Mucosa of stomach (tissue), 1 donor: ENCODE measurements at regions not wholly inside any gene's neighbourhood (a gene's known extent, or its start where the extent isn't known, plus 50 kb on each side); places are given as distances from the start of the nearest gene placed in this dataset.

Source experiments
- H3K27me3 ChIP-seq: one replicate; pipeline ENCODE4 v1.7.0; 2013; ENCODE audit warnings: mild to moderate bottlenecking, low read length; ENCODE audit not compliant: control insufficient read depth, insufficient read depth
- H3K36me3 ChIP-seq: one replicate; pipeline ENCODE4 v1.7.0; 2013; ENCODE audit warnings: low read length; ENCODE audit not compliant: control insufficient read depth, insufficient read depth
- H3K4me1 ChIP-seq: one replicate; pipeline ENCODE4 v1.7.0; 2013; ENCODE audit warnings: mild to moderate bottlenecking, low read length; ENCODE audit not compliant: control insufficient read depth, insufficient read depth
- H3K4me3 ChIP-seq: one replicate; pipeline ENCODE4 v1.7.0; 2013; ENCODE audit warnings: low read length
- H3K9ac ChIP-seq: one replicate; pipeline ENCODE4 v1.7.0; 2013; ENCODE audit warnings: mild to moderate bottlenecking, low read length, moderate library complexity
- H3K9me3 ChIP-seq: one replicate; pipeline ENCODE4 v1.7.0; 2013; ENCODE audit warnings: mild to moderate bottlenecking, low read length, moderate library complexity; ENCODE audit not compliant: control insufficient read depth
- donor health status: Pancreatic carcinoma.

DNA sequence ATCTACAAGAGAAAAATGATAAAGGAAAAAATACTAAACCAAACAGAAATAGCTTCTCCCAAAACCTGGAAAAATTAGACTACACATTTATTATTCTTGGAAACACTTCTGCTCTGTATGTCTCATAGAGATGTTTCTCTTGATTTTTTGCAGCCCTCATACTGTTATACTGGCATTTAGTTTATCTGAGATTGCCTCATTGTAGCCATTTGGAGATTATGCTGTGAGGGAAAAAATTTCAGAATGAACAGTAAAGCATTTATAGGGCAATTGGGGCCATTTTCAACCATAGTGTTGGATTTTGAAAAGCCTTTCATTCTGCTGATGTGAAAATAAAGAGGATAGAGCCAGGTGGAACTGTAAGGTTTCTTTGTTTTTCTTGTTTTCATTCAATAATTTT is 441.8 kb upstream of the RIOK2 start:
- Histone ChIP-seq H3K9me3 (no peaks in the 10 kb centered on the region), H3K4me1 (no peaks in the 10 kb centered on the region), H3K36me3 (no peaks in the 10 kb centered on the region), H3K4me3 (no peak overlapping the region), H3K27me3 (no peaks in the 10 kb centered on the region), H3K9ac (no peak overlapping the region)

DNA sequence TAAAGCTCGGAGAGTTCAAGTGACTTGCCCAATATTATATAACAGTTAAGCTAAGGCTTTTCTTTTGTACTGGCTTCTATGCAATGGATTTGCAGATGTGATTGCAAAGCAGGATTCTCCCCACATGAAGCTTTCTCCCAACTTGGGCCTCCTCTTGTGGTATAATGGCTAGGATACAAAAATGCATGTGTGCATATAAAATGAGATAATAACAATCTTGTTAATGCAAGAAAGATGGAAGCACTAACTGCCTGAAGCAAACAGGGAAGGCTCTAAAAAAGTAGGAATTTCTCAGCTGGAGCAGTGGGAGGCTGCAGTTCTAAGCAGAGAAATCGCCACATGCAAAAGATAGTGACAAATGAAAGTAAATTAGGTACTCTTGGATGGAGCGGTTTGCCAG is 444.2 kb upstream of the RIOK2 start:
- Histone ChIP-seq H3K27me3 (no peaks in the 10 kb centered on the region), H3K36me3 (no peaks in the 10 kb centered on the region), H3K9me3 (no peaks in the 10 kb centered on the region), H3K4me3 (no peak overlapping the region), H3K4me1 (no peaks in the 10 kb centered on the region), H3K9ac (no peak overlapping the region)

DNA sequence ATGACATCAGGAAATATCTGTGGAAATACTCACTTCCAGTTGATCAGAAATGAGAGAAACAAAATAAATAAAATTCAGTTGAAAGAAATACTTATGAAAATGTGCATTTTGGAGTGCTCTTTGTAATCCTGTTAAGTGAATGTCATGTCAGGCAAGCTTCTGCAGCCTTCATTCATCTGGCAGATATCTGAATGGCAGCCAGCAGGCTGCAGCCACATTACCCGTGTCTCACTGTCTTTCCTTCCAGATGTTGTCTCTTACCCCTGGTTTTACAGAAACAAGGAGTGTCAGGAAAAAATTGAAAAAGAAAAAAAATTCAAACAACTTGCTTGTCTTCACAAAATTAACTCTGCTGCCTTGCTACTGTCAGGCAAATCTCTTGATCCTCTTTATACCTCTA is 445.0 kb upstream of the RIOK2 start:
- no peak overlapping the region for H3K4me3 ChIP-seq
- H3K9ac ChIP-seq, result no peak overlapping the region
- no peaks in the 10 kb centered on the region for H3K36me3 ChIP-seq

DNA sequence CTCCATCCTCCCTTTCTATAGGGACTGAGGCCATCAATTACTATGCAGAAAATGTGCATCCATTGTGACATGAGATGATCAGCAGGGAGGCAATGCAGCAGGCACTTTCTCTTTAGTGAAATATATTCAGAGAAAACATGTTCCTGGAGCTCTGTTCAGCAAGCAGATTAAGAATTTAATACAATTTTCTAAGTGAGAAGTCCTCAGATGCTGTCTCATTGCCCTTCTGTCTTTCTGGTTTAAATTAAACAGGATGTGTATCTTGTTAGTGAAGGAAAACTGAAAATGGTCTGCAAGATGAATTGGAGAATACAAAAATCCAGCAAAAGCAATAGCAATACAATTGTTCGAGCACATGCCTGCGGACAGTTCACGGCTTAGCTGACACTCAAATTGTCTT is 445.8 kb upstream of the RIOK2 start:
- Histone ChIP-seq H3K36me3 (no peaks in the 10 kb centered on the region), H3K4me1 (no peaks in the 10 kb centered on the region), H3K27me3 (no peaks in the 10 kb centered on the region), H3K9me3 (no peaks in the 10 kb centered on the region), H3K9ac (no peak overlapping the region), H3K4me3 (no peak overlapping the region)

More for the DNA sequence above, 445.0 kb upstream of the RIOK2 start:
- H3K9me3 ChIP-seq, result no peaks in the 10 kb centered on the region
- H3K27me3 ChIP-seq, result no peaks in the 10 kb centered on the region
- no peaks in the 10 kb centered on the region for H3K4me1 ChIP-seq

DNA sequence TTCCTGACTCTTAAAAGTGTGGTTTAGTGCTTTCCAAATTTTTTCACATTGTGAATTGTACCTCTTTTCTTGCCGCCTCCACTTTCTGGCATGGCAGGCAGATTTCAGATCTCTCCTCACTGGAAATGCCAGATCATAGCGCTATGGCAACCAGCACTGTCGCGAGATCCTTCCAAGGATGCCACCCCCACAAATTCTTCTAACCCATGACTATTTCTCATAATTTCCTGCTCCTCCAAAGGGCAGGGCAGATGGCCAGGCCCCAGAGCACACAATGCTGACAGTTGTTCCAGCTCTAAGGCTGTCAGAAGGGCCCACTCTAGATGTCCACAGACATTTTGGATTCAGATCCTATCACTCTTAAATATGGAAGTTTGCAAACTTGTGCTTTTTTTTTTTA is 446.2 kb upstream of the RIOK2 start:
- H3K4me3 ChIP-seq, result no peak overlapping the region
- no peaks in the 10 kb centered on the region for H3K4me1 ChIP-seq
- H3K9ac ChIP-seq, result no peak overlapping the region
- no peaks in the 10 kb centered on the region for H3K36me3 ChIP-seq
- no peaks in the 10 kb centered on the region for H3K27me3 ChIP-seq
- H3K9me3 ChIP-seq, result no peaks in the 10 kb centered on the region

DNA sequence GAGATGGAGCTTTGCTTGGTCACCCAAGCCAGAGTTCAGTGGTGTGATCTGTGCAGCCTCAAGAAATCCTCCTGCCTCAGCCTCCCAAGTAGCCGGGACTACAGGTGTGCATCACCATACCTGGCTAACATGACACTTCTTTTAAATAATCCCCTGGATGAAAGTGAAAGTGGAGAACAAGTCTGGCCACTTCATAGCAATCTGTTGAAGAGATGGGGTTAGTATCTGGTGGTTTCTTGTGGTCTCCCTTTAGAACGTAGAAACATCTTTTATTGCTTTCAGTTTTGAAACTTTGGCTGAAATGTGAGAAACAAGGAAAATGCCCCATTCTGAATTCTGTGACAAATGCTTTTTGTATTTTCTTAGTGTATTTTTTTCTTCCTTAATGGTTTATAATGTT is 452.5 kb upstream of the RIOK2 start:
- no peaks in the 10 kb centered on the region for H3K36me3 ChIP-seq
- H3K4me3 ChIP-seq, result no peak overlapping the region
- no peaks in the 10 kb centered on the region for H3K4me1 ChIP-seq
- H3K9me3 ChIP-seq, result no peaks in the 10 kb centered on the region
- no peak overlapping the region for H3K9ac ChIP-seq
- H3K27me3 ChIP-seq, result no peaks in the 10 kb centered on the region

DNA sequence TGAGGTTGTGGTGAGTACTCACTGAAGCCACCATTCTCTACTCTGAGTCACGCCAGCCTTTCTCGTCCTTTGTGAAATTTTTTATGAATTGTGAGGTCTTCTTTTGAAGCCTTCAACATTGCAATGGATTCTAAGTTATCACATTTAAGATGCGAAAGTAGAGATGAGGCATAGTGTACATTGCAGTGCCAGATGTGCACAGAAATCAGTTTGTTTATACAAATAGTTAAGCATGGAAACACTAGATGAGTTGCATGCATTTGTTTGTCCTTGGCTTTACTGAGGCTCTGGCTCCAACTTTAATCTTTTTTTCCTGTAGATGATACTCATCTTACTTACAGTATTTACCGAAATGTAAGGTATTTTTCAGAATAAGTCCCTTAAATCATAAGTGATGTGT is 453.7 kb upstream of the RIOK2 start:
- H3K9ac ChIP-seq, result no peak overlapping the region
- no peaks in the 10 kb centered on the region for H3K27me3 ChIP-seq
- no peak overlapping the region for H3K4me3 ChIP-seq
- no peaks in the 10 kb centered on the region for H3K4me1 ChIP-seq
- H3K36me3 ChIP-seq, result no peaks in the 10 kb centered on the region
- no peaks in the 10 kb centered on the region for H3K9me3 ChIP-seq

DNA sequence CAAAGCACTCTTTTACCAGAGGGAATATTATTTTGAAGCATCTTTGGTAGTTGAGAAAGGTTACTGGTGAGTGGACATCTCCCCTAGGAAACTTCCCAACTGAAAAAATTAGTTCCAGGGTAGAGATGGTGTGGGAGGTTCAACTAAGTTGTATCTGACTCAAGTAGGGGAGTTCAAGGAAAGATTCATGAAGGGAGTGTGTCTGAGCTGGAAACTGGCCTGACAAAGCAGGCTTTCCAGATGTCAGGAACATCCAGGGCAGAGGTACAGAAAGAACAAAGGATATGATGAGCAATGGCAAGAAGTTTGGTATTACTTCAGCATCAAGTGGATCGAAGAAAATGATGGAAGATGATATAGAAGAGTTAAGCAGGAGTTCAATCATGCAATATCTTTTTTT is 458.0 kb upstream of the RIOK2 start:
- no peaks in the 10 kb centered on the region for H3K36me3 ChIP-seq
- H3K27me3 ChIP-seq, result no peaks in the 10 kb centered on the region
- no peak overlapping the region for H3K9ac ChIP-seq
- H3K4me1 ChIP-seq, result no peaks in the 10 kb centered on the region
- H3K4me3 ChIP-seq, result no peak overlapping the region
- H3K9me3 ChIP-seq, result no peaks in the 10 kb centered on the region

DNA sequence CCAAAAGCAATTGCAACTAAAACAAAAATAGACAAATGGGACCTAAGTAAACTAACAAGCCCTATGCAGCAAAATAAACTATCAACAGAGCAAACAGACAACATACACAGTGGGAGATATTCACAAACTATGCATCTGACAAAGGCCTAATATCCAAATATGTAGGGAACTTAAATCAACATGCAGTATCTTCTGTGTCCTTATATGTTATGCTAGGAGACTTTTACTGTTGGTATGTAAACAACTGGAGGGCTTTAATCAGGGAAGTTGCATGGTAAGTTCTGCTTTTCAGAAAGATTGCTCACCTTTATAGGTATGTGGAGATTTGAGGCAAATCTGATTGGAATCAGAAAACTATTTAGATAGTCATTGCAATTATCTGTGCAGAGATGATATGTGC is 461.2 kb upstream of the RIOK2 start:
- H3K9me3 ChIP-seq, result no peaks in the 10 kb centered on the region
- no peaks in the 10 kb centered on the region for H3K36me3 ChIP-seq
- no peaks in the 10 kb centered on the region for H3K4me1 ChIP-seq
- no peaks in the 10 kb centered on the region for H3K27me3 ChIP-seq
- H3K4me3 ChIP-seq, result no peak overlapping the region
- no peak overlapping the region for H3K9ac ChIP-seq

DNA sequence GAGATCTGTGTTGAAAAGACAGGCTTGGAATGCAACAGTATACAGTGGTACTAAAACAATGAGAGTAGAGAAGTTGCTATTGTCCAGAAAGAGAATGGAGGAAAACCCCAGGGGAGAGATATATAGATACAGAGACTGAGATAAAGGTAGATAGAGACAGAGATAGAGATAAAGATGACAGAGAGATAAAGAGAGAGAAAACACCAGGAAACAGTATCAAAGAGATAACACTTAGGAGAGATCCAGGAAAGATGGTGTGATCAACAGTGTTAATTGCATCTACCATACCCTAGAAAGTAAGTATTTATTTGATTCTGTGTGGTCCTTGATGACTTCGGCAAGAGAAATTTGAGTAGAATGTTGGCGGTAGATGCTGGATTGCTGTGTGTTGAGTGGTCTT is 461.8 kb upstream of the RIOK2 start:
- no peaks in the 10 kb centered on the region for H3K4me1 ChIP-seq
- H3K27me3 ChIP-seq, result no peaks in the 10 kb centered on the region
- H3K36me3 ChIP-seq, result no peaks in the 10 kb centered on the region
- no peaks in the 10 kb centered on the region for H3K9me3 ChIP-seq
- no peak overlapping the region for H3K4me3 ChIP-seq
- no peak overlapping the region for H3K9ac ChIP-seq

DNA sequence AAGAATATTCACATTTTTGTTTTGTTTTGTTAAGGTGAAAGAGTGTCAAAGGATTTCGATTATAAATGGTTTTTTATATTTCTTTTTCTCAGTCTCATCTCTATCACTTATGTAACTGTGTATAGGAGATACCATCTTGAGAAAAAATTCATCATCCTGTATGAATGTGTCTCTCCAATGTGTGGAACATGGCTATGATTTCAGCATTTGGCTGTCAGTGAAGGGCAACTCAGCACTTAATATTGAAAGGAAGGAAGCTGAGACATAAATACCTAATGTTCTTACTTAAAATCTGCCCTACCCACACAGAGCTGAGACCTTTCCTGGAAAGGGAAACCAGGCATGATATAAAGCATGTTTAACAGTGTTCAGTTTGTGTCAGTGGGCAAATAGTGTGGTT is 474.2 kb upstream of the RIOK2 start:
- Histone ChIP-seq H3K36me3 (no peaks in the 10 kb centered on the region), H3K9ac (no peak overlapping the region), H3K9me3 (no peaks in the 10 kb centered on the region), H3K27me3 (no peaks in the 10 kb centered on the region), H3K4me3 (no peak overlapping the region), H3K4me1 (no peaks in the 10 kb centered on the region)

DNA sequence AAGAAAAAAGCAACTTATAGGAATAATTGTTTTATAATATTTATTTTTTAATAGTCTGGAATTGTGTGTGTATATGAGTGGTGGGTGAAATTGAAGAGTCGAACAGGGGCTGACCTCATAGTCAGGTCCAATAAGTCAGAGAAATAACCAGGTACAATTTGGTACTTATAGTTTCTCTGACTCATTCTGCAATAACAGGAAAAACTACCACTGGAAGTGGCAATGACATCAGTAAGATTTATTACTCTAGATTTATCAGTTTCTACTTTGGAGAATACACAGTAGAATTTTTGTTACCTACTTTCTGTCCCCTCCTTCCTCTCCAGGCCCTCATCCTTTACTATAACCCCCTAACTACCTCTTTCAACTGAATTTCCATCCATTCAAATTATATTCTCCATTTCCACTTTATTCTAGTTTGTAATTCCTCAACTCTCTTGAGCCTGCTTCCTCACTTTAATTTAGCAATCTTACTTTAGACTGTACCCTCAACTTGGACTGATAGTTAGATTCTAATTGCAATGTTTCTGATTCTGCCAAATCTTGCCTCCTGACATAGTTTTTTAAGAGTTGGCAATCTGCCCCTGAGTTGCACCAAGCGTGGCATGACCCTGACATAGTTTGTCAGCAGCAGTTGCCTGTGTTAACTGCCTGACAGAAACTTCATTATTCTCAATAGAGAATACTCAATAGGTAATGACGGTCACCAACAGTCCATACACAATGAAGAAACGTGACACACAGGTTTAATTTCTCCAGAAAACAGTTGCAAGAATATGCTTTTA is 475.3 kb upstream of the RIOK2 start:
- Histone ChIP-seq H3K9me3 (no peaks in the 10 kb centered on the region), H3K4me1 (no peaks in the 10 kb centered on the region), H3K36me3 (no peaks in the 10 kb centered on the region), H3K4me3 (no peak overlapping the region), H3K9ac (no peak overlapping the region), H3K27me3 (no peaks in the 10 kb centered on the region)

DNA sequence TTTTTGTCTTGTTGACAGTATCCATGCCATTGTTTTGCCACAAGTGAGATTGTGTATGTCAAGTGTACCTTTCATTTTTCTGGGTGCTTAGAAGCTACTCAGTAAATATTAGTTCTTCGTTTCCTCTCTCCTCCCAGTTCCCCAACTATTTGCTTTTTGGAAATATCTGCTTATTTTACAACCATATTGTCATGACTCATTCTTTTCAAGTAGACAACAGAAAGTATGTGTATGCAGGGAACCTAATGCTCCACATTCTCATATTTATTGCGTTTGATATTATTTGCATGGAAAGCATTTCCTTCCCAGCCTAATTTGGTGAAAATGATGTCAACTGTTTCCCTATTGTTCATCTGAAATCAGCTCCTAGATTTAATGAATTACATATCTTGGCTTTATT is 483.7 kb upstream of the RIOK2 start:
- H3K9ac ChIP-seq, result no peak overlapping the region
- no peaks in the 10 kb centered on the region for H3K27me3 ChIP-seq
- H3K9me3 ChIP-seq, result no peaks in the 10 kb centered on the region
- no peaks in the 10 kb centered on the region for H3K4me1 ChIP-seq
- H3K36me3 ChIP-seq, result no peaks in the 10 kb centered on the region
- no peak overlapping the region for H3K4me3 ChIP-seq
